Erythroblast (primary cell): ENCODE measurements at regions not wholly inside any gene's neighbourhood (a gene's known extent, or its start where the extent isn't known, plus 50 kb on each side); places are given as distances from the start of the nearest gene placed in this dataset.

Experiments used
- GATA1 ChIP-seq: IDR thresholded peaks from 2 replicates; pipeline ENCODE4 v1.6.1; 2011; ENCODE audit warnings: low read depth, mild to moderate bottlenecking, control low read depth, low read length, moderate library complexity
- POLR2A ChIP-seq: IDR thresholded peaks from 2 replicates; pipeline ENCODE4 v1.6.1; 2011; ENCODE audit warnings: mild to moderate bottlenecking, low read length

GRCh38 chr11:129709801-129710398 is 105.7 kb upstream of the TMEM45B start:
- no peak for TF ChIP-seq POLR2A
- TF ChIP-seq GATA1: no peak
